HepG2 (cell line): ENCODE measurements at regions not wholly inside any gene's neighbourhood (a gene's known extent, or its start where the extent isn't known, plus 50 kb on each side); places are given as distances from the start of the nearest gene placed in this dataset.

Experiments
- ATAC-seq: fragments of 200-7000 bp; cut with Tn5 transposase; 3 replicates; pipeline ENCODE4 v1.9.1; 2020; ENCODE audit warnings: mild to moderate bottlenecking, moderate library complexity
- BruUV-seq: library from RNA; stranded (reverse); fragments of 400-500 nt; replicated peaks from 2 replicates; lab custom pipeline; 2021; lab: Mats Ljungman, UMichigan
- CTCF ChIA-PET: fragments of 300-600 bp; formaldehyde crosslinking; extraction: SDS; loops from one replicate; lab custom pipeline; 2021; ENCODE audit warnings: low total read pairs, inconsistent platforms, low intra/inter-chr PET ratio; lab: Yijun Ruan, JAX
- POLR2A ChIA-PET: fragments of 350-600 bp; sonication (Branson Sonifier 250); formaldehyde crosslinking; loops from one replicate; lab custom pipeline; 2020; ENCODE audit warnings: antibody characterized with exemption, inconsistent platforms; lab: Yijun Ruan, JAX
- DNase-seq: peaks from one replicate; pipeline ENCODE4 v3.0.0-alpha.2; 2015; ENCODE audit warnings: low spot score
- FAIRE-seq: peaks from 3 replicates; lab custom pipeline; 2011; peaks lifted over from hg19 to GRCh38; lab: Jason Lieb, UNC
- H2AFZ ChIP-seq: one replicate; pipeline ENCODE4 v1.6.1; 2011; ENCODE audit warnings: low read length, inconsistent platforms
- H3K27ac ChIP-seq: fragments of 300-600 bp; 3 replicates; pipeline ENCODE4 v1.8.0; 2011; ENCODE audit warnings: mixed run types, mild to moderate bottlenecking, mixed read lengths, low read length, inconsistent platforms; ENCODE audit not compliant: insufficient read depth; ENCODE audit errors: extremely low read length
- H3K27me3 ChIP-seq, 2 experiments: fragments of 200-600 bp in 1 of 2; 2 replicates in 1 of 2; 3 replicates in 1 of 2; pipeline versions ENCODE4 v1.6.0 to v1.8.0; 2011; ENCODE audit warnings: low read length in 2 of 2, mild to moderate bottlenecking in 2 of 2, moderate library complexity in 2 of 2, inconsistent platforms in 1 of 2; ENCODE audit not compliant: insufficient read depth in 2 of 2, control insufficient read depth in 1 of 2
- H3K36me3 ChIP-seq, 2 experiments: fragments of 200-600 bp in 1 of 2; replicated peaks in 1 of 2; 2 replicates in 1 of 2; 3 replicates in 1 of 2; pipeline versions ENCODE4 v1.5.1 to v1.8.0; 2011; ENCODE audit warnings: low read length in 2 of 2, inconsistent platforms in 1 of 2; ENCODE audit not compliant: insufficient read depth in 2 of 2, control insufficient read depth in 1 of 2
- H3K4me1 ChIP-seq: 2 replicates; pipeline ENCODE4 v1.5.1; 2012; ENCODE audit warnings: low read length, inconsistent platforms; ENCODE audit not compliant: insufficient read depth
- H3K4me2 ChIP-seq: 2 replicates; pipeline ENCODE4 v1.6.0; 2011; ENCODE audit warnings: low read depth, low read length, inconsistent platforms
- H3K4me3 ChIP-seq, 3 experiments: fragments of 200-600 bp in 1 of 3; sonication (generic), shearing (Covaris generic) in 1 of 3; replicated peaks in 1 of 3; 2 replicates each; pipeline ENCODE4 v1.5.1; 2011 to 2016; ENCODE audit warnings: low read length in 3 of 3, inconsistent platforms in 2 of 3, low read depth in 2 of 3, mild to moderate bottlenecking in 2 of 3, control low read depth in 1 of 3, mixed read lengths in 1 of 3; ENCODE audit not compliant: insufficient read depth in 1 of 3
- H3K79me2 ChIP-seq: one replicate; pipeline ENCODE4 v1.6.1; 2011; ENCODE audit warnings: low read length, inconsistent platforms; ENCODE audit not compliant: insufficient read depth
- H3K9ac ChIP-seq: 2 replicates; pipeline ENCODE4 v1.6.0; 2011; ENCODE audit warnings: mild to moderate bottlenecking, low read depth, low read length, inconsistent platforms; ENCODE audit not compliant: insufficient read depth
- H3K9me3 ChIP-seq: 2 replicates; pipeline ENCODE4 v1.5.1; 2012; ENCODE audit warnings: mild to moderate bottlenecking, low read length
- H4K20me1 ChIP-seq: 2 replicates; pipeline ENCODE4 v1.6.0; 2011; ENCODE audit warnings: inconsistent platforms, mild to moderate bottlenecking, low read length, moderate library complexity; ENCODE audit not compliant: insufficient read depth
- CREBL2 ChIP-seq: sonication (generic); formaldehyde crosslinking; IDR thresholded peaks from 2 replicates; pipeline ENCODE4 v1.8.1; 2023; ENCODE audit warnings: missing genetic modification reagents, mild to moderate bottlenecking, borderline replicate concordance
- EEA1 ChIP-seq: sonication (generic); formaldehyde crosslinking; IDR thresholded peaks from 2 replicates; pipeline ENCODE4 v1.5.1; 2020; ENCODE audit warnings: mild to moderate bottlenecking, missing genetic modification reagents, borderline replicate concordance
- ELF4 ChIP-seq: sonication (generic); formaldehyde crosslinking; IDR thresholded peaks from 2 replicates; pipeline ENCODE4 v1.5.0; 2020; ENCODE audit warnings: missing genetic modification reagents, mild to moderate bottlenecking, moderate library complexity, borderline replicate concordance
- HNRNPH1 ChIP-seq: fragments of 200-400 bp; formaldehyde crosslinking; optimal IDR thresholded peaks from 2 replicates; pipeline ENCODE3; 2017; ENCODE audit warnings: mild to moderate bottlenecking, low read depth, low read length
- MAF1 ChIP-seq: sonication (generic); formaldehyde crosslinking; IDR thresholded peaks from 2 replicates; pipeline ENCODE4 v1.5.0; 2020; ENCODE audit warnings: missing genetic modification reagents, borderline replicate concordance
- MLLT10 ChIP-seq: sonication (generic); formaldehyde crosslinking; IDR thresholded peaks from 2 replicates; pipeline ENCODE4 v1.4.0; 2020; ENCODE audit warnings: missing genetic modification reagents
- MZF1 ChIP-seq: sonication (generic); formaldehyde crosslinking; IDR thresholded peaks from 2 replicates; pipeline ENCODE4 v1.8.1; 2023; ENCODE audit warnings: mild to moderate bottlenecking, missing genetic modification reagents, borderline replicate concordance
- NFYB ChIP-seq: sonication (generic); formaldehyde crosslinking; IDR thresholded peaks from 2 replicates; pipeline ENCODE4 v1.4.0; 2020; ENCODE audit warnings: missing genetic modification reagents
- PLRG1 ChIP-seq: fragments of 450-650 bp; conservative IDR thresholded peaks from 2 replicates; pipeline ENCODE4 v1.6.1; 2016
- RORA ChIP-seq: sonication (generic); formaldehyde crosslinking; IDR thresholded peaks from 2 replicates; pipeline ENCODE4 v1.5.0; 2020; ENCODE audit warnings: mild to moderate bottlenecking, missing genetic modification reagents, moderate library complexity
- TARDBP ChIP-seq: sonication (generic); formaldehyde crosslinking; IDR thresholded peaks from 2 replicates; pipeline ENCODE4 v1.8.0; 2022; ENCODE audit warnings: mild to moderate bottlenecking, missing genetic modification reagents
- ZMAT3 ChIP-seq: sonication (generic); formaldehyde crosslinking; conservative IDR thresholded peaks from 2 replicates; pipeline ENCODE4 v1.7.0; 2021; ENCODE audit warnings: missing genetic modification reagents
- ZNF143 ChIP-seq: sonication (generic); formaldehyde crosslinking; IDR thresholded peaks from 2 replicates; pipeline ENCODE4 v1.4.0; 2020; ENCODE audit warnings: missing genetic modification reagents
- ZNF17 ChIP-seq: sonication (generic); formaldehyde crosslinking; IDR thresholded peaks from 2 replicates; pipeline ENCODE4 v1.5.0; 2020; ENCODE audit warnings: mild to moderate bottlenecking, missing genetic modification reagents
- ZNF468 ChIP-seq: sonication (generic); formaldehyde crosslinking; IDR thresholded peaks from 2 replicates; pipeline ENCODE4 v1.8.0; 2022; ENCODE audit warnings: mild to moderate bottlenecking, moderate library complexity, missing genetic modification reagents
- WGBS: methylation state at CpG from one replicate; pipeline ENCODE4 v1.1.6; 2017; ENCODE audit warnings: low lambda C conversion rate; 5-methylcytosine and 5-hydroxymethylcytosine counted together
- in situ Hi-C: cut with HindIII; loops from 2 replicates; pipeline ENCODE4 v1.10.0; 2017; ENCODE audit warnings: low pct_unique_long_range_greater_than_20kb; ENCODE audit not compliant: extremely low pct_ligation_motif_present
- intact Hi-C: fragments of 100-400 bp; cut with micrococcal nuclease; formaldehyde crosslinking; loops from one replicate; pipeline ENCODE4 v1.10.0; 2022; ENCODE audit not compliant: unreplicated experiment
- TF ChIP-seq, protein P1 (sequence below): sonication (generic); formaldehyde crosslinking; IDR thresholded peaks from 2 replicates; pipeline ENCODE4 v1.5.0; 2020; ENCODE audit warnings: missing genetic modification reagents, mild to moderate bottlenecking, borderline replicate concordance
- TF ChIP-seq, protein P2 (sequence below): sonication (generic); formaldehyde crosslinking; IDR thresholded peaks from 2 replicates; pipeline ENCODE4 v1.5.0; 2020; ENCODE audit warnings: missing genetic modification reagents

DNA sequence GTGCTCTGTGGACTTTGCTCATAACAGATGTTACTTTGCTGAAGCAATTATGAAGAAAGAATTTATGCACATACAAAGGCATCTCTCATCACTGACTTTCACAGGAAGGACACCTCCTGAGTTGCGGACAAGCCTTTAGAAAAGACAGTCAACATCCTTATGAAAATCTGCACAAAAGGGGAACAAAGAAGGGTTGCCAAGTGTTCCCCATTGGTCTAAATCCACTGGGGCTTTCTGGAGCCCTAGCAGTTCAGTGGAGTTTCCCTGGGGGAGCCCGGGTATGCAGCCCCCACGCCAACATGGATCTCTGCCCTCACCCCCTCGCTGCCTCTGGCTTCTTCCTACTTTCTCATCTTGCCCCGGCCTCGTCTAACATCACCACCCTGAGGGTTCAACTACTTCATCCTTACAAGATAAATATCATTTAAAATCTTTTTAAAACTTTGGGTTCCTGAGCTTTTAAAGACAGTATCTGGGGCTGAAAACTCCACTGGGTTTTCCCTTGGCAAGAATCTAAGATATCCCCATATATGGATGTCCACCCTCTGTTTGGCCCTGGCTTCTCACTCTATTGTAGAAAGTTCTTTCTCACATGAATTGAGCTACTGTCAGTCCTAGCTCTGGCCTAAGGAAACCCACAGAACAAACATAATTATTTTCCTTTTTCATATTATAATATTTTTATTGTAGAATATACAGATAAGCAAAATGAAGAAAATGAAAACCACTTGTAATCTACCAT is 207.9 kb upstream of the RGMA start:
- no peak for TF ChIP-seq MZF1 (CRISPR knock-in tag)
- TF ChIP-seq ZMAT3 (CRISPR knock-in tag), result no peak
- TF ChIP-seq MLLT10 (CRISPR knock-in tag), result no peak
- no peak for TF ChIP-seq RORA (CRISPR knock-in tag)
- TF ChIP-seq HNRNPH1, result no peak
- TF ChIP-seq TARDBP (CRISPR knock-in tag), result no peak
- TF ChIP-seq ELF4 (CRISPR knock-in tag), result no peak
- TF ChIP-seq, all 625 proteins: peak for 0
- ATAC-seq (no peak), FAIRE-seq (no peak), DNase-seq (no peak)
- no peaks in the 10 kb centered on the region for H3K9me3 ChIP-seq
- no peak overlapping the region for H3K27ac ChIP-seq
- no peak overlapping the region for H3K4me2 ChIP-seq
- H3K9ac ChIP-seq, result no peak overlapping the region
- intact Hi-C loops, result no loop called here
- H3K79me2 ChIP-seq, result no peaks in the 10 kb centered on the region
- ChIA-PET CTCF (no interaction called here), POLR2A (no interaction called here)
- BruUV-seq, result no TSS peak
- no peaks in the 10 kb centered on the region for H3K4me1 ChIP-seq
- H4K20me1 ChIP-seq, result no peaks in the 10 kb centered on the region
- no peak overlapping the region for H2AFZ ChIP-seq
- no peak overlapping the region for H3K4me3 ChIP-seq
- 0 out of 5 replicates have a peak, but pooled peaks cover 0 to 6% of the 10 kb centered on the region in 2 experiments for H3K27me3 ChIP-seq
- no peaks in the 10 kb centered on the region for H3K36me3 ChIP-seq
- 26% methylated on average over 6 of the region's 6 CpGs for WGBS
- in situ Hi-C loops, result no loop called here

- H3K36me3 ChIP-seq, result no peaks in the 10 kb centered on the region
- no peaks in the 10 kb centered on the region for H4K20me1 ChIP-seq
- ATAC-seq, result no peak
- H3K27me3 ChIP-seq, result peaks cover 0 to 16% of the 10 kb centered on the region in 2 experiments; a peak in 1 of 5 replicates
- no peak overlapping the region for H3K4me3 ChIP-seq
- ChIA-PET CTCF (no interaction called here), POLR2A (no interaction called here)
- BruUV-seq, result no TSS peak
- WGBS, result 0% methylated on average over 1 of the region's 1 CpG
- H3K4me2 ChIP-seq, result no peak overlapping the region
- no peaks in the 10 kb centered on the region for H3K4me1 ChIP-seq
- H3K9me3 ChIP-seq, result no peaks in the 10 kb centered on the region
- no peak overlapping the region for H3K9ac ChIP-seq
- H2AFZ ChIP-seq, result no peak overlapping the region
- H3K27ac ChIP-seq, result no peak overlapping the region
- in situ Hi-C loops, result no loop called here
- no peaks in the 10 kb centered on the region for H3K79me2 ChIP-seq
- intact Hi-C loops, result no loop called here
- DNase-seq, result no peak
- FAIRE-seq, result no peak
- no peak for TF ChIP-seq MAF1 (CRISPR knock-in tag)
- TF ChIP-seq, protein P1, sequence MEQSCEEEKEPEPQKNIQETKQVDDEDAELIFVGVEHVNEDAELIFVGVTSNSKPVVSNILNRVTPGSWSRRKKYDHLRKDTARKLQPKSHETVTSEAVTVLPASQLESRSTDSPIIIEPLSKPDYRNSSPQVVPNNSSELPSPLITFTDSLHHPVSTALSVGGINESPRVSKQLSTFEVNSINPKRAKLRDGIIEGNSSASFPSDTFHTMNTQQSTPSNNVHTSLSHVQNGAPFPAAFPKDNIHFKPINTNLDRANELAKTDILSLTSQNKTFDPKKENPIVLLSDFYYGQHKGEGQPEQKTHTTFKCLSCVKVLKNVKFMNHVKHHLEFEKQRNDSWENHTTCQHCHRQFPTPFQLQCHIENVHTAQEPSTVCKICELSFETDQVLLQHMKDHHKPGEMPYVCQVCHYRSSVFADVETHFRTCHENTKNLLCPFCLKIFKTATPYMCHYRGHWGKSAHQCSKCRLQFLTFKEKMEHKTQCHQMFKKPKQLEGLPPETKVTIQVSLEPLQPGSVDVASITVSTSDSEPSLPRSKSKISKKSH (CRISPR knock-in tag), result no peak
- no peak for TF ChIP-seq PLRG1
- TF ChIP-seq ZNF17 (CRISPR knock-in tag), result no peak
- TF ChIP-seq EEA1, result no peak
- TF ChIP-seq, protein P2, sequence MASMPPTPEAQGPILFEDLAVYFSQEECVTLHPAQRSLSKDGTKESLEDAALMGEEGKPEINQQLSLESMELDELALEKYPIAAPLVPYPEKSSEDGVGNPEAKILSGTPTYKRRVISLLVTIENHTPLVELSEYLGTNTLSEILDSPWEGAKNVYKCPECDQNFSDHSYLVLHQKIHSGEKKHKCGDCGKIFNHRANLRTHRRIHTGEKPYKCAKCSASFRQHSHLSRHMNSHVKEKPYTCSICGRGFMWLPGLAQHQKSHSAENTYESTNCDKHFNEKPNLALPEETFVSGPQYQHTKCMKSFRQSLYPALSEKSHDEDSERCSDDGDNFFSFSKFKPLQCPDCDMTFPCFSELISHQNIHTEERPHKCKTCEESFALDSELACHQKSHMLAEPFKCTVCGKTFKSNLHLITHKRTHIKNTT (CRISPR knock-in tag), result no peak
- no peak for TF ChIP-seq ZNF143 (CRISPR knock-in tag)
- TF ChIP-seq RORA (CRISPR knock-in tag), result no peak
- no peak for TF ChIP-seq ZNF468 (CRISPR knock-in tag)
- no peak for TF ChIP-seq CREBL2 (CRISPR knock-in tag)
- no peak for TF ChIP-seq NFYB (CRISPR knock-in tag)
Observed at GRCh38 chr15:93294896-93295295, 205.9 kb upstream of the RGMA start.
